Stimulated activated CD4-positive, alpha-beta T cell treated with anti-CD3 and anti-CD28 coated beads, Interleukin-4, amount 100 ng/mL, for 4 hours (primary cell): ENCODE measurements at regions not wholly inside any gene's neighbourhood (a gene's known extent, or its start where the extent isn't known, plus 50 kb on each side); places are given as distances from the start of the nearest gene placed in this dataset.

Experiments used
- DNase-seq, 2 experiments: peaks; one replicate each; pipeline ENCODE4 v3.0.0-alpha.2; 2020

GRCh38 chr20:24376311-24377099 is 92.9 kb upstream of the SYNDIG1 start:
- no peak for DNase-seq

- no peak for DNase-seq
Observed at GRCh38 chr20:24373372-24373771, 96.1 kb upstream of the SYNDIG1 start.

- DNase-seq = no peak
Observed at GRCh38 chr20:24370911-24371695, 98.3 kb upstream of the SYNDIG1 start.

- DNase-seq = no peak
Observed at GRCh38 chr20:24370249-24370648, 99.2 kb upstream of the SYNDIG1 start.

- DNase-seq = no peak
Observed at GRCh38 chr20:24368253-24368652, 101.2 kb upstream of the SYNDIG1 start.

- no peak for DNase-seq
Observed at GRCh38 chr20:24366336-24367004, 103.0 kb upstream of the SYNDIG1 start.

- no peak for DNase-seq
Observed at GRCh38 chr20:24365670-24366069, 103.8 kb upstream of the SYNDIG1 start.

GRCh38 chr20:24364482-24364881 is 104.9 kb upstream of the SYNDIG1 start:
- DNase-seq = no peak

- DNase-seq = no peak
Observed at GRCh38 chr20:24363031-24363430, 106.4 kb upstream of the SYNDIG1 start.

GRCh38 chr20:24362080-24362479 is 107.3 kb upstream of the SYNDIG1 start:
- DNase-seq = no peak

- no peak for DNase-seq
Observed at GRCh38 chr20:24361541-24361940, 107.9 kb upstream of the SYNDIG1 start.

- DNase-seq = no peak
Observed at GRCh38 chr20:24360531-24360930, 108.9 kb upstream of the SYNDIG1 start.

GRCh38 chr20:24359321-24360027 is 110.0 kb upstream of the SYNDIG1 start:
- no peak for DNase-seq

- DNase-seq = no peak
Observed at GRCh38 chr20:24357931-24358330, 111.5 kb upstream of the SYNDIG1 start.

- DNase-seq = no peak
Observed at GRCh38 chr20:24357177-24357576, 112.3 kb upstream of the SYNDIG1 start.

GRCh38 chr20:24353135-24353690 is 116.2 kb upstream of the SYNDIG1 start:
- DNase-seq = no peak

- DNase-seq = no peak
Observed at GRCh38 chr20:24350923-24351368, 118.5 kb upstream of the SYNDIG1 start.

GRCh38 chr20:24341781-24342180 is 127.6 kb upstream of the SYNDIG1 start:
- DNase-seq = no peak

- DNase-seq = no peak
Observed at GRCh38 chr20:24340933-24341332, 128.5 kb upstream of the SYNDIG1 start.

- DNase-seq = no peak
Observed at GRCh38 chr20:24339210-24339641, 130.2 kb upstream of the SYNDIG1 start.

GRCh38 chr20:24337551-24337950 is 131.9 kb upstream of the SYNDIG1 start:
- no peak for DNase-seq

- no peak for DNase-seq
Observed at GRCh38 chr20:24337069-24337468, 132.4 kb upstream of the SYNDIG1 start.

- no peak for DNase-seq
Observed at GRCh38 chr20:24334830-24335229, 134.6 kb upstream of the SYNDIG1 start.
